GM12872 (cell line): ENCODE measurements at regions not wholly inside any gene's neighbourhood (a gene's known extent, or its start where the extent isn't known, plus 50 kb on each side); places are given as distances from the start of the nearest gene placed in this dataset.

Experiments used
- CTCF ChIP-seq: IDR thresholded peaks from 3 replicates; pipeline ENCODE4 v1.5.1; 2011; ENCODE audit warnings: low read depth, mild to moderate bottlenecking, low read length, moderate library complexity; ENCODE audit not compliant: insufficient read depth

GRCh38 chr11:131248588-131248987 lies 121.8 kb upstream of the NTM start:
- TF ChIP-seq CTCF: no peak

- TF ChIP-seq CTCF: no peak
Observed at GRCh38 chr11:131253142-131253655, 117.2 kb upstream of the NTM start.

GRCh38 chr11:131253656-131254151 lies 116.7 kb upstream of the NTM start:
- no peak for TF ChIP-seq CTCF

GRCh38 chr11:131254254-131254653 lies 116.2 kb upstream of the NTM start:
- no peak for TF ChIP-seq CTCF

- no peak for TF ChIP-seq CTCF
Observed at GRCh38 chr11:131274233-131274632, 96.2 kb upstream of the NTM start.

- no peak for TF ChIP-seq CTCF
Observed at GRCh38 chr11:131275580-131275979, 94.8 kb upstream of the NTM start.

- TF ChIP-seq CTCF: no peak
Observed at GRCh38 chr11:131278472-131278871, 91.9 kb upstream of the NTM start.
